H9 (cell line): ENCODE measurements at regions not wholly inside any gene's neighbourhood (a gene's known extent, or its start where the extent isn't known, plus 50 kb on each side); places are given as distances from the start of the nearest gene placed in this dataset.

Source experiments
- DNase-seq: peaks from one replicate; pipeline ENCODE4 v3.0.0-alpha.2; 2017
- H2AFZ ChIP-seq: one replicate; pipeline ENCODE4 v1.6.1; 2013; ENCODE audit warnings: mild to moderate bottlenecking, low read length, control low read depth, moderate library complexity
- H2AK5ac ChIP-seq: 2 replicates; pipeline ENCODE4 v1.6.1; 2013; ENCODE audit warnings: low read length, control low read depth, mixed read lengths; ENCODE audit not compliant: insufficient read length
- H2BK120ac ChIP-seq: one replicate; pipeline ENCODE4 v1.6.1; 2013; ENCODE audit warnings: low read depth, mild to moderate bottlenecking, low read length, control low read depth, inconsistent platforms; ENCODE audit not compliant: poor library complexity, severe bottlenecking
- H2BK12ac ChIP-seq: 2 replicates; pipeline ENCODE4 v1.6.1; 2013; ENCODE audit warnings: low read length, control low read depth, mixed read lengths, low read depth; ENCODE audit not compliant: insufficient read length
- H2BK15ac ChIP-seq: 2 replicates; pipeline ENCODE4 v1.6.1; 2013; ENCODE audit warnings: low read depth, low read length, control low read depth
- H2BK20ac ChIP-seq: one replicate; pipeline ENCODE4 v1.6.1; 2013; ENCODE audit warnings: low read depth, mild to moderate bottlenecking, low read length, control low read depth, inconsistent platforms; ENCODE audit not compliant: poor library complexity, severe bottlenecking
- H2BK5ac ChIP-seq: 2 replicates; pipeline ENCODE4 v1.6.1; 2013; ENCODE audit warnings: low read length, control low read depth, mixed read lengths; ENCODE audit not compliant: insufficient read length
- H3K14ac ChIP-seq: 2 replicates; pipeline ENCODE4 v1.6.1; 2013; ENCODE audit warnings: low read length, control low read depth; ENCODE audit not compliant: insufficient read depth
- H3K18ac ChIP-seq: 2 replicates; pipeline ENCODE4 v1.6.1; 2013; ENCODE audit warnings: low read depth, mild to moderate bottlenecking, mixed read lengths, low read length, control low read depth; ENCODE audit not compliant: insufficient read length
- H3K23ac ChIP-seq: 2 replicates; pipeline ENCODE4 v1.6.1; 2013; ENCODE audit warnings: low read length, control low read depth, mixed read lengths, low read depth; ENCODE audit not compliant: insufficient read length
- H3K23me2 ChIP-seq: 2 replicates; pipeline ENCODE4 v1.6.1; 2013; ENCODE audit warnings: low read depth, mild to moderate bottlenecking, mixed read lengths, low read length, control low read depth; ENCODE audit not compliant: insufficient read length, poor library complexity, severe bottlenecking
- H3K27ac ChIP-seq: 2 replicates; pipeline ENCODE4 v1.5.1; 2013; ENCODE audit warnings: low read length, control low read depth, mixed read lengths, low read depth; ENCODE audit not compliant: insufficient read length
- H3K27me3 ChIP-seq: 2 replicates; pipeline ENCODE4 v1.6.1; 2013; ENCODE audit warnings: low read length, control low read depth, inconsistent platforms; ENCODE audit not compliant: insufficient read depth
- H3K4ac ChIP-seq: 2 replicates; pipeline ENCODE4 v1.6.1; 2013; ENCODE audit warnings: low read depth, mild to moderate bottlenecking, control low read depth, inconsistent platforms, low read length, moderate library complexity
- H3K4me1 ChIP-seq: 2 replicates; pipeline ENCODE4 v1.6.1; 2013; ENCODE audit warnings: low read length, control low read depth, inconsistent platforms; ENCODE audit not compliant: insufficient read depth
- H3K4me2 ChIP-seq: 2 replicates; pipeline ENCODE4 v1.6.1; 2013; ENCODE audit warnings: low read length, control low read depth, mixed read lengths; ENCODE audit not compliant: insufficient read length, insufficient read depth
- H3K56ac ChIP-seq: 2 replicates; pipeline ENCODE4 v1.6.1; 2013; ENCODE audit warnings: low read depth, mild to moderate bottlenecking, mixed read lengths, low read length, control low read depth; ENCODE audit not compliant: insufficient read length
- H3K79me1 ChIP-seq: 2 replicates; pipeline ENCODE4 v1.6.1; 2013; ENCODE audit warnings: low read depth, mild to moderate bottlenecking, moderate library complexity, low read length, control low read depth, inconsistent platforms; ENCODE audit not compliant: insufficient read depth, poor library complexity, severe bottlenecking
- H3K79me2 ChIP-seq: 2 replicates; pipeline ENCODE4 v1.6.1; 2013; ENCODE audit warnings: low read length, control low read depth, inconsistent platforms; ENCODE audit not compliant: insufficient read depth
- H3K9ac ChIP-seq: 2 replicates; pipeline ENCODE4 v1.6.1; 2013; ENCODE audit warnings: low read length, control low read depth, mixed read lengths; ENCODE audit not compliant: insufficient read length; ENCODE audit errors: extremely low read depth
- H3K9me3 ChIP-seq: one replicate; pipeline ENCODE4 v1.6.1; 2013; ENCODE audit warnings: low read depth, low read length, inconsistent platforms; ENCODE audit not compliant: control insufficient read depth
- H3T11ph ChIP-seq: one replicate; pipeline ENCODE4 v1.6.1; 2013; ENCODE audit warnings: mild to moderate bottlenecking, low read length, control low read depth, inconsistent platforms
- H4K20me1 ChIP-seq: one replicate; pipeline ENCODE4 v1.6.1; 2013; ENCODE audit not compliant: control insufficient read depth, insufficient read length, insufficient read depth
- H4K5ac ChIP-seq: 2 replicates; pipeline ENCODE4 v1.6.1; 2013; ENCODE audit warnings: low read depth, mild to moderate bottlenecking, mixed read lengths, low read length, control low read depth; ENCODE audit not compliant: insufficient read length
- H4K8ac ChIP-seq: replicated peaks from 2 replicates; pipeline ENCODE4 v1.6.1; 2013; ENCODE audit warnings: low read length, control low read depth, mixed read lengths, low read depth; ENCODE audit not compliant: insufficient read length
- H4K91ac ChIP-seq: 2 replicates; pipeline ENCODE4 v1.6.1; 2013; ENCODE audit warnings: low read depth, mild to moderate bottlenecking, moderate library complexity, mixed read lengths, low read length, control low read depth; ENCODE audit not compliant: insufficient read length
- H3K27ac Mint-ChIP-seq, 3 experiments: 2 replicates in 2 of 3; 3 replicates in 1 of 3; pipeline ENCODE4 v1.8.0; 2020 to 2021; ENCODE audit warnings: mixed read lengths in 3 of 3, mild to moderate bottlenecking in 1 of 3, moderate library complexity in 1 of 3
- H3K27me3 Mint-ChIP-seq: 2 replicates; pipeline ENCODE4 v1.8.0; 2021; ENCODE audit warnings: low read depth, mild to moderate bottlenecking, moderate library complexity, mixed read lengths
- H3K36me3 Mint-ChIP-seq, 3 experiments: 2 replicates in 2 of 3; 3 replicates in 1 of 3; pipeline ENCODE4 v1.8.0; 2020 to 2021; ENCODE audit warnings: low read depth in 3 of 3, mixed read lengths in 3 of 3; ENCODE audit not compliant: insufficient read depth in 1 of 3
- H3K4me1 Mint-ChIP-seq, 2 experiments: 2 replicates each; pipeline ENCODE4 v1.8.0; 2020; ENCODE audit warnings: mixed read lengths in 2 of 2
- H3K4me3 Mint-ChIP-seq, 2 experiments: 2 replicates in 1 of 2; 3 replicates in 1 of 2; pipeline ENCODE4 v1.8.0; 2020 to 2021; ENCODE audit warnings: mild to moderate bottlenecking in 2 of 2, mixed read lengths in 2 of 2, moderate library complexity in 1 of 2
- H3K9me3 Mint-ChIP-seq, 2 experiments: 2 replicates in 1 of 2; 3 replicates in 1 of 2; pipeline ENCODE4 v1.8.0; 2020; ENCODE audit warnings: mild to moderate bottlenecking in 2 of 2, mixed read lengths in 2 of 2, moderate library complexity in 1 of 2
- CTCF ChIP-seq: fragments of 200-600 bp; sonication (generic); conservative IDR thresholded peaks from 3 replicates; pipeline ENCODE4 v1.8.0; 2021; ENCODE audit warnings: antibody characterized with exemption, mild to moderate bottlenecking
- WGBS: extraction: QIAGEN DNeasy Blood & Tissue Kit; methylation state at CpG from one replicate; pipeline ENCODE4 v1.1.7; 2013; ENCODE audit warnings: missing lambda C conversion rate, low lambda C conversion rate, mixed read lengths; ENCODE audit not compliant: insufficient read length; ENCODE audit errors: extremely low coverage; 5-methylcytosine and 5-hydroxymethylcytosine counted together

DNA sequence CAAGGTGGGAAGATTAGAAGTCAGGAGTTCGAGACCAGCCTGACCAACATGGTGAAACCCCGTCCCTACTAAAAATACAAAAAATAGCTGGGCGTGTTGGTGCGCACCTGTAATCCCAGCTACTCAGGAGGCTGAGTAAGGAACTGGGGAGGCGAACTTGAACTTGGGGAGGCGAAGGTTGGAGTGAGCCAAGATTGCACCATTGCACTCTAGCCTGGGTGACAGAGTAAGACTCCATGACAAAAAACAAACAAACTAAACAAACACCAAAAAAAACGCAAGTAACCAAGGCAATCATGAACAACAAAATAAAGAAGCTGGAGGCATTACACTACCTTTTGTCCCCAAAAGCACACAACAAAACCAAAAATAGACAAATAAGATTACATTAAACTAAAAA is 547.3 kb upstream of the GBE1 start:
- H3K36me3 Mint-ChIP-seq, result peaks cover 0 to 3% (median 0%) of the 10 kb centered on the region in 3 experiments; a peak in 1 of 7 replicates
- DNase-seq, result no peak
- Histone ChIP-seq H4K91ac (no peak overlapping the region), H2BK20ac (no peak overlapping the region), H3K27me3 (no peaks in the 10 kb centered on the region), H2AK5ac (no peak overlapping the region), H2AFZ (no peak overlapping the region), H3K14ac (no peak overlapping the region), H3K79me2 (no peaks in the 10 kb centered on the region), H3K4ac (no peak overlapping the region), H3K18ac (no peak overlapping the region), H2BK12ac (no peak overlapping the region), H2BK5ac (no peak overlapping the region), H4K5ac (no peak overlapping the region), H2BK120ac (no peak overlapping the region), H3K4me1 (no peaks in the 10 kb centered on the region), H3T11ph (no peak overlapping the region), H3K23me2 (no peaks in the 10 kb centered on the region), H4K8ac (no peak overlapping the region), H3K56ac (no peak overlapping the region), H3K9me3 (no peaks in the 10 kb centered on the region), H3K9ac (no peak overlapping the region), H4K20me1 (no peaks in the 10 kb centered on the region), H3K27ac (no peak overlapping the region), H3K23ac (no peak overlapping the region), H3K79me1 (no peaks in the 10 kb centered on the region), H2BK15ac (no peak overlapping the region), H3K4me2 (no peak overlapping the region)
- no peak overlapping the region for H3K27ac Mint-ChIP-seq
- no peak for TF ChIP-seq CTCF
- H3K27me3 Mint-ChIP-seq, result no peaks in the 10 kb centered on the region
- no peak overlapping the region for H3K4me3 Mint-ChIP-seq
- no peaks in the 10 kb centered on the region for H3K4me1 Mint-ChIP-seq
- H3K9me3 Mint-ChIP-seq, result 0 out of 5 replicates have a peak, but pooled peaks cover 0 to 5% of the 10 kb centered on the region in 2 experiments
- WGBS, result no CpG with 5 or more reads among the region's 7 CpGs
